Neural cell (in vitro differentiated cells): ENCODE measurements at regions not wholly inside any gene's neighbourhood (a gene's known extent, or its start where the extent isn't known, plus 50 kb on each side); places are given as distances from the start of the nearest gene placed in this dataset.

Experiments
- H2AFZ ChIP-seq: fragments of 200-600, 300-800 bp; sonication (generic), shearing (Covaris generic); 2 replicates; pipeline ENCODE4 v1.6.0; 2014; ENCODE audit warnings: low read depth, mild to moderate bottlenecking, antibody characterized with exemption, low read length, moderate library complexity
- H3F3A ChIP-seq: fragments of 200-600 bp; shearing (Covaris generic); 2 replicates; pipeline ENCODE4 v1.6.1; 2016; ENCODE audit warnings: mild to moderate bottlenecking, moderate library complexity, mixed read lengths, antibody characterized with exemption, low read length; ENCODE audit not compliant: insufficient read depth, poor library complexity, severe bottlenecking
- H3K27ac ChIP-seq: fragments of 200-600, 300-800 bp; sonication (generic), shearing (Covaris generic); 2 replicates; pipeline ENCODE4 v1.5.1; 2014; ENCODE audit warnings: mild to moderate bottlenecking, low read length, moderate library complexity
- H3K27me3 ChIP-seq: fragments of 300-800, 200-600 bp; sonication (generic), shearing (Covaris generic); 2 replicates; pipeline ENCODE4 v1.6.0; 2014; ENCODE audit warnings: mild to moderate bottlenecking, low read depth, low read length, moderate library complexity; ENCODE audit not compliant: insufficient read depth
- H3K36me3 ChIP-seq: fragments of 300-800, 200-600 bp; sonication (generic), shearing (Covaris generic); 2 replicates; pipeline ENCODE4 v1.5.1; 2014; ENCODE audit warnings: mild to moderate bottlenecking, antibody characterized with exemption, low read length, moderate library complexity; ENCODE audit not compliant: insufficient read depth
- H3K4me2 ChIP-seq: fragments of 300-800, 200-600 bp; sonication (generic), shearing (Covaris generic); 2 replicates; pipeline ENCODE4 v1.6.0; 2014; ENCODE audit warnings: mild to moderate bottlenecking, low read length
- H3K4me3 ChIP-seq: fragments of 300-800, 200-600 bp; sonication (generic), shearing (Covaris generic); 2 replicates; pipeline ENCODE4 v1.5.1; 2014; ENCODE audit warnings: mild to moderate bottlenecking, low read length, moderate library complexity
- H3K79me2 ChIP-seq: fragments of 200-600 bp; shearing (Covaris generic); replicated peaks from 2 replicates; pipeline ENCODE4 v1.6.0; 2014; ENCODE audit warnings: mild to moderate bottlenecking, low read length, moderate library complexity; ENCODE audit not compliant: insufficient read depth
- H3K9ac ChIP-seq: fragments of 300-800, 200-600 bp; sonication (generic), shearing (Covaris generic); 2 replicates; pipeline ENCODE4 v1.6.1; 2016; ENCODE audit warnings: mild to moderate bottlenecking, low read length, mixed read lengths
- H3K9me2 ChIP-seq: fragments of 200-600 bp; shearing (Covaris generic); 2 replicates; pipeline ENCODE4 v1.6.1; 2016; ENCODE audit warnings: mild to moderate bottlenecking, low read length, mixed read lengths; ENCODE audit not compliant: insufficient read depth
- H3K9me3 ChIP-seq: fragments of 200-600, 300-800 bp; sonication (generic), shearing (Covaris generic); 2 replicates; pipeline ENCODE4 v1.6.1; 2016; ENCODE audit warnings: mild to moderate bottlenecking, mixed run types, low read length, moderate library complexity, mixed read lengths
- H4K20me1 ChIP-seq: fragments of 200-600 bp; shearing (Covaris generic); 2 replicates; pipeline ENCODE4 v1.6.1; 2016; ENCODE audit warnings: mild to moderate bottlenecking, mixed run types; ENCODE audit not compliant: insufficient read depth
- EP300 ChIP-seq: fragments of 450-650 bp; conservative IDR thresholded peaks from 2 replicates; pipeline ENCODE4 v1.6.1; 2014; ENCODE audit warnings: antibody characterized with exemption, mild to moderate bottlenecking, moderate library complexity; ENCODE audit not compliant: poor library complexity, severe bottlenecking
- EZH2 ChIP-seq: fragments of 200-600, 300-800 bp; shearing (Covaris generic), sonication (generic); IDR thresholded peaks from 2 replicates; pipeline ENCODE4 v1.6.1; 2014; ENCODE audit warnings: antibody characterized with exemption, low read length, borderline replicate concordance, mild to moderate bottlenecking; ENCODE audit not compliant: insufficient read depth, poor library complexity, severe bottlenecking
- MXI1 ChIP-seq: fragments of 450-650 bp; conservative IDR thresholded peaks from 2 replicates; pipeline ENCODE4 v1.6.1; 2014; ENCODE audit warnings: antibody characterized with exemption, mild to moderate bottlenecking; ENCODE audit not compliant: poor library complexity, severe bottlenecking
- POLR2AphosphoS5 ChIP-seq: IDR thresholded peaks from 2 replicates; pipeline ENCODE4 v1.6.1; 2012
- RAD21 ChIP-seq: fragments of 450-650 bp; conservative IDR thresholded peaks from 2 replicates; pipeline ENCODE4 v1.6.1; 2014; ENCODE audit warnings: antibody characterized with exemption, mild to moderate bottlenecking, moderate library complexity
- SMC3 ChIP-seq: fragments of 450-650 bp; conservative IDR thresholded peaks from 2 replicates; pipeline ENCODE4 v1.6.1; 2014; ENCODE audit warnings: antibody characterized with exemption, mild to moderate bottlenecking, moderate library complexity; ENCODE audit not compliant: poor library complexity
- TAF1 ChIP-seq: IDR thresholded peaks from 2 replicates; pipeline ENCODE4 v1.6.1; 2012; ENCODE audit warnings: low read depth
- TF ChIP-seq, protein P1 (sequence below): IDR thresholded peaks from 2 replicates; pipeline ENCODE4 v1.6.1; 2012; ENCODE audit warnings: borderline replicate concordance
- TF ChIP-seq, protein P2 (sequence below): fragments of 450-650 bp; IDR thresholded peaks from 2 replicates; pipeline ENCODE4 v1.5.1; 2014; ENCODE audit warnings: antibody characterized with exemption, mild to moderate bottlenecking, moderate library complexity; ENCODE audit not compliant: poor library complexity, severe bottlenecking

DNA sequence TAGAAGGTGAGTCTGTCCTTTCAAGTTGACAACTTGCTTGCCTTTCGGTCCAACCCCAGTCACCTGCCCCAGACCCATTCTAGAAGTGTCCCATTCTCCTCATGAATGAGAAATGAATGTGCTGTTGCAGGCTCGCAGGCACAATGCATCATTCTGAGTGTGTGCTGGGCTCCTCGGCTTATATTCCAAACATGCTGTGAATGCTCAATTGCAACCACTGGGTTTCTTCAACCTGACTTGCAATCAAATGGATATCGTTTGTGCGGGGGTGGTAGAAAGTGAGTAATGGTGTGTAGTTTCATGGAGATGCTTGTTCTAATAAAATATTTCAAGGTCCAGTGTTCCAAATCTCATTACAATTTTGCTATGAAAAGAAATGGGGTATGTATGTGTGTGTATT, 256.6 kb upstream of the IL12B start:
- H3K9me2 ChIP-seq, result no peaks in the 10 kb centered on the region
- TF ChIP-seq, protein P1, sequence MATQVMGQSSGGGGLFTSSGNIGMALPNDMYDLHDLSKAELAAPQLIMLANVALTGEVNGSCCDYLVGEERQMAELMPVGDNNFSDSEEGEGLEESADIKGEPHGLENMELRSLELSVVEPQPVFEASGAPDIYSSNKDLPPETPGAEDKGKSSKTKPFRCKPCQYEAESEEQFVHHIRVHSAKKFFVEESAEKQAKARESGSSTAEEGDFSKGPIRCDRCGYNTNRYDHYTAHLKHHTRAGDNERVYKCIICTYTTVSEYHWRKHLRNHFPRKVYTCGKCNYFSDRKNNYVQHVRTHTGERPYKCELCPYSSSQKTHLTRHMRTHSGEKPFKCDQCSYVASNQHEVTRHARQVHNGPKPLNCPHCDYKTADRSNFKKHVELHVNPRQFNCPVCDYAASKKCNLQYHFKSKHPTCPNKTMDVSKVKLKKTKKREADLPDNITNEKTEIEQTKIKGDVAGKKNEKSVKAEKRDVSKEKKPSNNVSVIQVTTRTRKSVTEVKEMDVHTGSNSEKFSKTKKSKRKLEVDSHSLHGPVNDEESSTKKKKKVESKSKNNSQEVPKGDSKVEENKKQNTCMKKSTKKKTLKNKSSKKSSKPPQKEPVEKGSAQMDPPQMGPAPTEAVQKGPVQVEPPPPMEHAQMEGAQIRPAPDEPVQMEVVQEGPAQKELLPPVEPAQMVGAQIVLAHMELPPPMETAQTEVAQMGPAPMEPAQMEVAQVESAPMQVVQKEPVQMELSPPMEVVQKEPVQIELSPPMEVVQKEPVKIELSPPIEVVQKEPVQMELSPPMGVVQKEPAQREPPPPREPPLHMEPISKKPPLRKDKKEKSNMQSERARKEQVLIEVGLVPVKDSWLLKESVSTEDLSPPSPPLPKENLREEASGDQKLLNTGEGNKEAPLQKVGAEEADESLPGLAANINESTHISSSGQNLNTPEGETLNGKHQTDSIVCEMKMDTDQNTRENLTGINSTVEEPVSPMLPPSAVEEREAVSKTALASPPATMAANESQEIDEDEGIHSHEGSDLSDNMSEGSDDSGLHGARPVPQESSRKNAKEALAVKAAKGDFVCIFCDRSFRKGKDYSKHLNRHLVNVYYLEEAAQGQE, result no peak
- TF ChIP-seq MXI1, result no peak
- no peak for TF ChIP-seq SMC3
- TF ChIP-seq EZH2, result no peak
- no peak for TF ChIP-seq RAD21
- TF ChIP-seq, protein P2, sequence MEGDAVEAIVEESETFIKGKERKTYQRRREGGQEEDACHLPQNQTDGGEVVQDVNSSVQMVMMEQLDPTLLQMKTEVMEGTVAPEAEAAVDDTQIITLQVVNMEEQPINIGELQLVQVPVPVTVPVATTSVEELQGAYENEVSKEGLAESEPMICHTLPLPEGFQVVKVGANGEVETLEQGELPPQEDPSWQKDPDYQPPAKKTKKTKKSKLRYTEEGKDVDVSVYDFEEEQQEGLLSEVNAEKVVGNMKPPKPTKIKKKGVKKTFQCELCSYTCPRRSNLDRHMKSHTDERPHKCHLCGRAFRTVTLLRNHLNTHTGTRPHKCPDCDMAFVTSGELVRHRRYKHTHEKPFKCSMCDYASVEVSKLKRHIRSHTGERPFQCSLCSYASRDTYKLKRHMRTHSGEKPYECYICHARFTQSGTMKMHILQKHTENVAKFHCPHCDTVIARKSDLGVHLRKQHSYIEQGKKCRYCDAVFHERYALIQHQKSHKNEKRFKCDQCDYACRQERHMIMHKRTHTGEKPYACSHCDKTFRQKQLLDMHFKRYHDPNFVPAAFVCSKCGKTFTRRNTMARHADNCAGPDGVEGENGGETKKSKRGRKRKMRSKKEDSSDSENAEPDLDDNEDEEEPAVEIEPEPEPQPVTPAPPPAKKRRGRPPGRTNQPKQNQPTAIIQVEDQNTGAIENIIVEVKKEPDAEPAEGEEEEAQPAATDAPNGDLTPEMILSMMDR, result no peak
- no peak for TF ChIP-seq EP300
- no peak for TF ChIP-seq TAF1
- TF ChIP-seq POLR2AphosphoS5, result no peak
- no peak overlapping the region for H3K4me3 ChIP-seq
- H2AFZ ChIP-seq, result no peak overlapping the region
- no peaks in the 10 kb centered on the region for H3F3A ChIP-seq
- no peak overlapping the region for H3K27ac ChIP-seq
- no peaks in the 10 kb centered on the region for H3K9me3 ChIP-seq
- no peaks in the 10 kb centered on the region for H3K27me3 ChIP-seq
- no peaks in the 10 kb centered on the region for H3K36me3 ChIP-seq
- no peaks in the 10 kb centered on the region for H3K79me2 ChIP-seq
- no peak overlapping the region for H3K9ac ChIP-seq
- H4K20me1 ChIP-seq, result no peaks in the 10 kb centered on the region
- H3K4me2 ChIP-seq, result no peak overlapping the region

DNA sequence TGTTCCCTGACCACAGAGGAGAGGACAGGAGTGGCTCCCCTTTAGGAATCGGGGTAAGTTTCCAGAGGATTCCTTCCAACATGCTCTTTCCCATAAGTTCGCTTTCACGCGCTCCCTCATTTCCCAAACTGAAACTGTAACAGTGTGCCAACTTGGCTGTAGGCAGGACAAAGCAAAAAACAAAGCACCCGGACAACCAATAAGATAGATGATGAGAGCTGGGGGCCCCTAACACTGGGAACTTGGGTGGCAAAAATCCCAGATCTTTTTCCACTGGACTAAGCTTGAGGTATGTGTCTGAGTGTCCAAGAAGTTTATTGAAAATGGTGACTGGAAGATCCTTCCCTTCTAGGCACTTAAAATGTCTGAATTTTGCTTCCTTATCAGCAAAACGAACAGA, 258.7 kb upstream of the IL12B start:
- Histone ChIP-seq H3K79me2 (no peaks in the 10 kb centered on the region), H3K9ac (no peak overlapping the region), H4K20me1 (no peaks in the 10 kb centered on the region), H3K4me2 (no peak overlapping the region), H3F3A (no peaks in the 10 kb centered on the region), H3K27me3 (no peaks in the 10 kb centered on the region), H3K27ac (no peak overlapping the region), H3K9me3 (no peaks in the 10 kb centered on the region), H3K36me3 (no peaks in the 10 kb centered on the region), H2AFZ (no peak overlapping the region), H3K4me3 (no peak overlapping the region), H3K9me2 (no peaks in the 10 kb centered on the region)
- TF ChIP-seq POLR2AphosphoS5 (no peak), SMC3 (no peak), TAF1 (no peak), EP300 (no peak), EZH2 (no peak), MXI1 (no peak)
- TF ChIP-seq, protein P1, result no peak
